ENCODE measurements at regions not wholly inside any gene's neighbourhood (a gene's known extent, or its start where the extent isn't known, plus 50 kb on each side); places are given as distances from the start of the nearest gene placed in this dataset.

DNA sequence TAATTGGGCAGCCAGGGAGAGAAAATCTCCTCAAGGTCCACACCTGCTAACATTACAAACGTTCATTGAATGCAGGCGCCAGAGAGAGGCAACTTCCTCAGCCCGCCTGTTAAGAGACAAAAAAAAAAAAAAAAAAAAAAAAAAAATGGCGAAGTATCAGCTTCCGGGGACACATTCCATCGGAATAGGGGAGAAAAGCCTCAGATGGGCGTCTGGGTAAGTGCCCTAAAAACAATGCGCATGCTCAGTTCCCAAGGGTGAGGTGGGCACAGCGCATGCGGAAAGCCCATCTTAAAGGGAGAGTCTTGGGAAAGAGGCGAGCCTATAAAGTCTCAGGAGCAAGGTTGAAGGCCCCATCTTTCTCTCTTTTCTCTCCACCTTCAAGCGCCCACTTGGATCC lies 1139.7 kb upstream of the CELF2 start:
- no peak overlapping the region for H3K4me3 ChIP-seq (replicated peaks in 1 of 2; ENCODE audit: low read depth in 1 of 2, low read length in 2 of 2)
- no peak overlapping the region for H3K27ac ChIP-seq (ENCODE audit: low read depth, low read length)
- no peaks in the 10 kb centered on the region for H4K20me1 ChIP-seq (ENCODE audit: insufficient read depth)
- DNase-seq (ENCODE audit: low read depth, low spot score) (no peak), ATAC-seq (no peak)
- H3K9me3 ChIP-seq (ENCODE audit: control insufficient read depth in 1 of 2, insufficient read depth in 1 of 2, low read depth in 1 of 2, low read length in 2 of 2), result peaks cover 11 to 13% of the 10 kb centered on the region in 2 experiments; a peak in 2 of 4 replicates
- no peaks in the 10 kb centered on the region for H3K79me2 ChIP-seq (ENCODE audit: insufficient read depth, low read length)
- CTCF ChIA-PET, result no interaction called here
- no peak overlapping the region for H2AFZ ChIP-seq (ENCODE audit: low read depth, low read length, poor library complexity, severe bottlenecking)
- no peaks in the 10 kb centered on the region for H3K36me3 ChIP-seq (ENCODE audit: control insufficient read depth in 1 of 2, insufficient read depth in 2 of 2, low read length in 2 of 2)
- no peak overlapping the region for H3K9ac ChIP-seq (ENCODE audit: low read length)
- H3K9me2 ChIP-seq (ENCODE audit: insufficient read depth), result no peaks in the 10 kb centered on the region
- intact Hi-C loops (cut with micrococcal nuclease), result no loop called here
- TF ChIP-seq FOSL1 (IDR thresholded peaks at IDR 0.05; ENCODE audit: low read depth) (no peak), TCF7L2 (IDR thresholded peaks at IDR 0.05; ENCODE audit: borderline replicate concordance, extremely low read depth, insufficient read depth, insufficient read length) (no peak), SIN3A (IDR thresholded peaks at IDR 0.05; ENCODE audit: low read depth) (no peak), CBX3 (IDR thresholded peaks at IDR 0.05; ENCODE audit: low read depth) (no peak), EZH2 (IDR thresholded peaks at IDR 0.05) (no peak), EZH2phosphoT487 (IDR thresholded peaks at IDR 0.05; ENCODE audit: borderline replicate concordance) (no peak), YY1 (IDR thresholded peaks at IDR 0.05; ENCODE audit: extremely low read depth, insufficient replicate concordance, low read depth, low read length) (no peak), CEBPB (IDR thresholded peaks at IDR 0.05; ENCODE audit: low read depth) (no peak), SRF (IDR thresholded peaks at IDR 0.05; ENCODE audit: low read depth) (no peak)
- TF ChIP-seq, protein P1, sequence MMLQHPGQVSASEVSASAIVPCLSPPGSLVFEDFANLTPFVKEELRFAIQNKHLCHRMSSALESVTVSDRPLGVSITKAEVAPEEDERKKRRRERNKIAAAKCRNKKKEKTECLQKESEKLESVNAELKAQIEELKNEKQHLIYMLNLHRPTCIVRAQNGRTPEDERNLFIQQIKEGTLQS (IDR thresholded peaks at IDR 0.05), result no peak
- TF ChIP-seq, protein P2, sequence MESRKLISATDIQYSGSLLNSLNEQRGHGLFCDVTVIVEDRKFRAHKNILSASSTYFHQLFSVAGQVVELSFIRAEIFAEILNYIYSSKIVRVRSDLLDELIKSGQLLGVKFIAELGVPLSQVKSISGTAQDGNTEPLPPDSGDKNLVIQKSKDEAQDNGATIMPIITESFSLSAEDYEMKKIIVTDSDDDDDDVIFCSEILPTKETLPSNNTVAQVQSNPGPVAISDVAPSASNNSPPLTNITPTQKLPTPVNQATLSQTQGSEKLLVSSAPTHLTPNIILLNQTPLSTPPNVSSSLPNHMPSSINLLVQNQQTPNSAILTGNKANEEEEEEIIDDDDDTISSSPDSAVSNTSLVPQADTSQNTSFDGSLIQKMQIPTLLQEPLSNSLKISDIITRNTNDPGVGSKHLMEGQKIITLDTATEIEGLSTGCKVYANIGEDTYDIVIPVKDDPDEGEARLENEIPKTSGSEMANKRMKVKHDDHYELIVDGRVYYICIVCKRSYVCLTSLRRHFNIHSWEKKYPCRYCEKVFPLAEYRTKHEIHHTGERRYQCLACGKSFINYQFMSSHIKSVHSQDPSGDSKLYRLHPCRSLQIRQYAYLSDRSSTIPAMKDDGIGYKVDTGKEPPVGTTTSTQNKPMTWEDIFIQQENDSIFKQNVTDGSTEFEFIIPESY (IDR thresholded peaks at IDR 0.05; ENCODE audit: extremely low read depth, insufficient replicate concordance, low read length), result no peak
- no peak overlapping the region for H3K4me2 ChIP-seq (ENCODE audit: low read length)
- no peaks in the 10 kb centered on the region; a peak in 1 of 4 replicates for H3K4me1 ChIP-seq (ENCODE audit: control insufficient read depth in 1 of 2, insufficient read depth in 2 of 2, low read length in 2 of 2)
- BruUV-seq (replicated peaks), result no TSS peak
- H3K27me3 ChIP-seq (ENCODE audit: insufficient read depth, low read length), result no peaks in the 10 kb centered on the region
- POLR2A ChIA-PET, result no interaction called here
- RAD21 ChIA-PET (ENCODE audit: low non-redundant PET in 1 of 2, low total read pairs in 2 of 2, uncharacterized antibody in 2 of 2, unreplicated experiment in 2 of 2), result no interaction called here

All from HCT116 (cell line).